Hepatic stellate cell (primary cell): ENCODE measurements at regions not wholly inside any gene's neighbourhood (a gene's known extent, or its start where the extent isn't known, plus 50 kb on each side); places are given as distances from the start of the nearest gene placed in this dataset.

Source experiments
- DNase-seq: peaks from one replicate; pipeline ENCODE4 v3.0.0; 2011; ENCODE audit warnings: low spot score

- no peak for DNase-seq
Observed at GRCh38 chr16:73569266-73569980, 521.5 kb upstream of the ZFHX3 start.

GRCh38 chr16:73568769-73569168, 520.8 kb upstream of the ZFHX3 start:
- DNase-seq = no peak

GRCh38 chr16:73565925-73566324, 518.0 kb upstream of the ZFHX3 start:
- no peak for DNase-seq

- DNase-seq = no peak
Observed at GRCh38 chr16:73565263-73565662, 517.3 kb upstream of the ZFHX3 start.

GRCh38 chr16:73563709-73564108, 515.8 kb upstream of the ZFHX3 start:
- DNase-seq = no peak

- DNase-seq = no peak
Observed at GRCh38 chr16:73560497-73560896, 512.6 kb upstream of the ZFHX3 start.

- no peak for DNase-seq
Observed at GRCh38 chr16:73558219-73558618, 510.3 kb upstream of the ZFHX3 start.

GRCh38 chr16:73553941-73554660, 506.2 kb upstream of the ZFHX3 start:
- DNase-seq = no peak

GRCh38 chr16:73549984-73550631, 502.2 kb upstream of the ZFHX3 start:
- DNase-seq = no peak

- no peak for DNase-seq
Observed at GRCh38 chr16:73547552-73548403, 499.9 kb upstream of the ZFHX3 start.

GRCh38 chr16:73546341-73546845, 498.5 kb upstream of the ZFHX3 start:
- no peak for DNase-seq

GRCh38 chr16:73545755-73546154, 497.8 kb upstream of the ZFHX3 start:
- DNase-seq = no peak

- DNase-seq = no peak
Observed at GRCh38 chr16:73545290-73545689, 497.4 kb upstream of the ZFHX3 start.

GRCh38 chr16:73544826-73545225, 496.9 kb upstream of the ZFHX3 start:
- no peak for DNase-seq

GRCh38 chr16:73543970-73544599, 496.2 kb upstream of the ZFHX3 start:
- no peak for DNase-seq

- DNase-seq = no peak
Observed at GRCh38 chr16:73543331-73543969, 495.5 kb upstream of the ZFHX3 start.

- DNase-seq = no peak
Observed at GRCh38 chr16:73542885-73543284, 495.0 kb upstream of the ZFHX3 start.

GRCh38 chr16:73537921-73538320, 490.0 kb upstream of the ZFHX3 start:
- DNase-seq = no peak

GRCh38 chr16:73536931-73537330, 489.0 kb upstream of the ZFHX3 start:
- DNase-seq = no peak

GRCh38 chr16:73531021-73531420, 483.1 kb upstream of the ZFHX3 start:
- DNase-seq = no peak

- no peak for DNase-seq
Observed at GRCh38 chr16:73530529-73530928, 482.6 kb upstream of the ZFHX3 start.
